ENCODE measurements at regions not wholly inside any gene's neighbourhood (a gene's known extent, or its start where the extent isn't known, plus 50 kb on each side); places are given as distances from the start of the nearest gene placed in this dataset.

GRCh38 chr9:11352612-11353011 lies 739.8 kb upstream of the PTPRD start:
- TF ChIP-seq CTCF (IDR thresholded peaks at IDR 0.05) (no peak), POLR2A (IDR thresholded peaks at IDR 0.05) (no peak)

All from heart left ventricle (tissue), 13 donors.